CD4-positive, alpha-beta T cell (primary cell): ENCODE measurements at regions not wholly inside any gene's neighbourhood (a gene's known extent, or its start where the extent isn't known, plus 50 kb on each side); places are given as distances from the start of the nearest gene placed in this dataset.

Source experiments
- ATAC-seq: fragments of 200-7000 bp; cut with Tn5 transposase; one replicate; pipeline ENCODE4 v1.10.0; 2022; ENCODE audit warnings: mild to moderate bottlenecking; ENCODE audit not compliant: poor library complexity
- CTCF ChIA-PET: fragments of 350-600 bp; sonication (Branson Sonifier 250); formaldehyde crosslinking; loops from one replicate; lab custom pipeline; 2021; ENCODE audit warnings: antibody characterized with exemption, inconsistent platforms; lab: Charles Lee
- POLR2A ChIA-PET: fragments of 350-600 bp; sonication (Branson Sonifier 250); formaldehyde crosslinking; loops from one replicate; lab custom pipeline; 2021; ENCODE audit warnings: antibody characterized with exemption, inconsistent platforms; lab: Charles Lee
- DNase-seq, 14 experiments: peaks; one replicate each; pipeline ENCODE4 v3.0.0-alpha.2; 2013 to 2020; ENCODE audit warnings: mixed read lengths in 2 of 14
- H3K27ac ChIP-seq, 2 donors: one replicate each; pipeline versions ENCODE4 v1.5.1 to v1.7.0; 2013; ENCODE audit warnings: low read length in 2 of 2, low read depth in 1 of 2, mild to moderate bottlenecking in 1 of 2
- H3K27me3 ChIP-seq, 2 experiments: 1 replicate in 1 of 2; 2 replicates in 1 of 2; pipeline versions ENCODE4 v1.6.1 to v1.7.0; 2013; ENCODE audit warnings: low read length in 2 of 2, control low read depth in 1 of 2, mild to moderate bottlenecking in 1 of 2, moderate library complexity in 1 of 2; ENCODE audit not compliant: insufficient read depth in 2 of 2, control insufficient read depth in 1 of 2
- H3K36me3 ChIP-seq: one replicate; pipeline ENCODE4 v1.6.1; 2013; ENCODE audit warnings: low read length, control low read depth; ENCODE audit not compliant: insufficient read depth
- H3K4me1 ChIP-seq: one replicate; pipeline ENCODE4 v1.6.1; 2013; ENCODE audit warnings: low read length, control low read depth; ENCODE audit not compliant: insufficient read depth
- H3K4me3 ChIP-seq: one replicate; pipeline ENCODE4 v1.5.1; 2013; ENCODE audit warnings: mild to moderate bottlenecking, low read length, moderate library complexity
- H3K9me3 ChIP-seq, 2 experiments: 1 replicate in 1 of 2; 2 replicates in 1 of 2; pipeline versions ENCODE4 v1.6.1 to v1.7.0; 2013; ENCODE audit warnings: low read length in 2 of 2, mild to moderate bottlenecking in 2 of 2, control low read depth in 1 of 2, moderate library complexity in 1 of 2; ENCODE audit not compliant: control insufficient read depth in 1 of 2, insufficient read depth in 1 of 2
- H3K27ac Mint-ChIP-seq: one replicate; pipeline ENCODE4 v1.8.0; 2020; ENCODE audit warnings: mixed read lengths
- H3K27me3 Mint-ChIP-seq: one replicate; pipeline ENCODE4 v1.8.0; 2021; ENCODE audit warnings: mixed read lengths
- H3K36me3 Mint-ChIP-seq: one replicate; pipeline ENCODE4 v1.8.0; 2021; ENCODE audit warnings: low read depth, mixed read lengths
- H3K4me1 Mint-ChIP-seq: one replicate; pipeline ENCODE4 v1.8.0; 2021; ENCODE audit warnings: low read depth, mixed read lengths
- H3K4me3 Mint-ChIP-seq: one replicate; pipeline ENCODE4 v1.8.0; 2020; ENCODE audit warnings: mild to moderate bottlenecking, mixed read lengths
- H3K9me3 Mint-ChIP-seq: one replicate; pipeline ENCODE4 v1.8.0; 2020; ENCODE audit warnings: mixed read lengths
- intact Hi-C, 2 experiments: fragments of 100-400 bp; cut with DNase I in 1 of 2; cut with micrococcal nuclease in 1 of 2; formaldehyde crosslinking; loops; one replicate each; pipeline versions ENCODE4 v1.15.1 to v1.9.0; 2023 to 2025; cut with DNase I, micrococcal nuclease
- TF ChIP-seq, protein P1 (sequence below): fragments of 200-600 bp; IDR thresholded peaks from one replicate; pipeline ENCODE4 v1.8.0; 2022; ENCODE audit warnings: antibody characterized with exemption, mild to moderate bottlenecking

GRCh38 chr16:86381491-86381890 is 128.8 kb upstream of the FOXF1 start:
- intact Hi-C loops = no loop called here
- H3K9me3 Mint-ChIP-seq = no peaks in the 10 kb centered on the region
- peaks cover 0 to 33% of the 10 kb centered on the region in 2 experiments for H3K9me3 ChIP-seq
- H3K4me1 Mint-ChIP-seq = no peaks in the 10 kb centered on the region
- TF ChIP-seq, protein P1, sequence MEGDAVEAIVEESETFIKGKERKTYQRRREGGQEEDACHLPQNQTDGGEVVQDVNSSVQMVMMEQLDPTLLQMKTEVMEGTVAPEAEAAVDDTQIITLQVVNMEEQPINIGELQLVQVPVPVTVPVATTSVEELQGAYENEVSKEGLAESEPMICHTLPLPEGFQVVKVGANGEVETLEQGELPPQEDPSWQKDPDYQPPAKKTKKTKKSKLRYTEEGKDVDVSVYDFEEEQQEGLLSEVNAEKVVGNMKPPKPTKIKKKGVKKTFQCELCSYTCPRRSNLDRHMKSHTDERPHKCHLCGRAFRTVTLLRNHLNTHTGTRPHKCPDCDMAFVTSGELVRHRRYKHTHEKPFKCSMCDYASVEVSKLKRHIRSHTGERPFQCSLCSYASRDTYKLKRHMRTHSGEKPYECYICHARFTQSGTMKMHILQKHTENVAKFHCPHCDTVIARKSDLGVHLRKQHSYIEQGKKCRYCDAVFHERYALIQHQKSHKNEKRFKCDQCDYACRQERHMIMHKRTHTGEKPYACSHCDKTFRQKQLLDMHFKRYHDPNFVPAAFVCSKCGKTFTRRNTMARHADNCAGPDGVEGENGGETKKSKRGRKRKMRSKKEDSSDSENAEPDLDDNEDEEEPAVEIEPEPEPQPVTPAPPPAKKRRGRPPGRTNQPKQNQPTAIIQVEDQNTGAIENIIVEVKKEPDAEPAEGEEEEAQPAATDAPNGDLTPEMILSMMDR = no peak
- ChIA-PET CTCF (no interaction called here), POLR2A (no interaction called here)
- no peak for DNase-seq
- H3K27ac ChIP-seq = no peak overlapping the region
- H3K27me3 Mint-ChIP-seq = peaks cover 33% of the 10 kb centered on the region
- no peak overlapping the region for H3K4me3 Mint-ChIP-seq
- ATAC-seq = no peak
- H3K27me3 ChIP-seq = no peaks in the 10 kb centered on the region
- no peaks in the 10 kb centered on the region for H3K4me1 ChIP-seq
- no peak overlapping the region for H3K27ac Mint-ChIP-seq
- no peaks in the 10 kb centered on the region for H3K36me3 ChIP-seq
- no peaks in the 10 kb centered on the region for H3K36me3 Mint-ChIP-seq
- H3K4me3 ChIP-seq = no peak overlapping the region

GRCh38 chr16:86382067-86382773 is 128.1 kb upstream of the FOXF1 start:
- intact Hi-C loops = no loop called here
- no peak overlapping the region for H3K4me3 Mint-ChIP-seq
- CTCF ChIA-PET = no interaction called here

GRCh38 chr16:86382774-86383407 is 127.4 kb upstream of the FOXF1 start:
- TF ChIP-seq, protein P1 = no peak
- ATAC-seq (no peak), DNase-seq (no peak)
- ChIA-PET CTCF (no interaction called here), POLR2A (no interaction called here)
- Histone ChIP-seq H3K27ac (no peak overlapping the region), H3K9me3 (peaks cover 0 to 31% of the 10 kb centered on the region in 2 experiments), H3K36me3 (no peaks in the 10 kb centered on the region), H3K4me1 (no peaks in the 10 kb centered on the region), H3K4me3 (no peak overlapping the region), H3K27me3 (no peaks in the 10 kb centered on the region)
- H3K9me3 Mint-ChIP-seq = no peaks in the 10 kb centered on the region
- H3K4me3 Mint-ChIP-seq = no peak overlapping the region
- intact Hi-C loops = no loop called here
- no peak overlapping the region for H3K27ac Mint-ChIP-seq
- no peaks in the 10 kb centered on the region for H3K36me3 Mint-ChIP-seq
- H3K27me3 Mint-ChIP-seq = peaks cover 36% of the 10 kb centered on the region
- no peaks in the 10 kb centered on the region for H3K4me1 Mint-ChIP-seq

More at GRCh38 chr16:86382067-86382773, 128.1 kb upstream of the FOXF1 start:
- no peak overlapping the region for H3K27ac ChIP-seq
- H3K27me3 Mint-ChIP-seq = peaks cover 33% of the 10 kb centered on the region
- ATAC-seq (no peak), DNase-seq (no peak)
- POLR2A ChIA-PET = no interaction called here
- H3K9me3 ChIP-seq = peaks cover 0 to 36% of the 10 kb centered on the region in 2 experiments
- H3K36me3 Mint-ChIP-seq = no peaks in the 10 kb centered on the region
- no peaks in the 10 kb centered on the region for H3K4me1 Mint-ChIP-seq
- no peaks in the 10 kb centered on the region for H3K4me1 ChIP-seq
- H3K9me3 Mint-ChIP-seq = no peaks in the 10 kb centered on the region
- H3K4me3 ChIP-seq = no peak overlapping the region
- no peak overlapping the region for H3K27ac Mint-ChIP-seq
- H3K36me3 ChIP-seq = no peaks in the 10 kb centered on the region
- TF ChIP-seq, protein P1 = no peak
- H3K27me3 ChIP-seq = no peaks in the 10 kb centered on the region
